HG02759 (cell line): ENCODE measurements at regions not wholly inside any gene's neighbourhood (a gene's known extent, or its start where the extent isn't known, plus 50 kb on each side); places are given as distances from the start of the nearest gene placed in this dataset.

Source experiments
- ATAC-seq: cut with Tn5 transposase; IDR thresholded peaks from one replicate; pipeline ENCODE4 v1.9.1; 2021; ENCODE audit warnings: mild to moderate bottlenecking, moderate library complexity; ENCODE audit not compliant: unreplicated experiment

DNA sequence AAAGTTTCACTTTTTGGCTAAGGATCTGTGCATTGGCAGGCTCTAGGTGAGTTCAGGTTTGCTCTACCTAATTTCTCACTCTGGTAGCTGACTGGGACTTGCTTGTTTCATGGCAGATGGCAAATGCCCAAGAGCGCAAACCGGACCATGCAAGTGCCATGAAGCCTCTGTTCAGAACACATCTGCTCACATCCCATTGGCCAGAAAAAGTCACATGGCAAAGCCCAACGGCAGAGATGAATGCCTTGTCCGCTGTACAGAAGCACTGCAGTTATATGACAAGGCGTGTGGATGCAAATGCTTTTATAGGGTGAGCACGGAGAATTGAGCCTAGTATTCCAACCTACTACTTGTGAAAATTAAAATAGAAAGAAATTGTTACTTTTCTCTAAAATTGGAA, 202.2 kb upstream of the HMGA2 start:
- no peak for ATAC-seq

DNA sequence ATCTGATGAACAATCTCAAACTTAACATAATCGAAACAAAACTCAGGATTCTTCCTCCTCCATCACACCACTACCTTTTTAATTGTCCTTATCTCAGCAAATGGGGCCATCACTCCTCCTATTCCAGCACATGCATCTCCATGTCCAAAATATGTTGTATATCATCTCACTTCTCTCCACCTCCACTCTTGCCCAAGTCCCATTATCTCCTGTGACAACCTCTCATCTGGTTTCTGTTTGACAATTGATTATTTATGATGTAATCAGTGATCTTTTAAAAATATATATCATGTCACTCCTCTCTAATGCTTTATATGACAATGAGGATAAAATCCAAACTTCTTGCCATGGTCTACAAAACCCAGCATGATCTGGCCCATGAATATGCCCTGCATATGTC, 200.8 kb upstream of the HMGA2 start:
- no peak for ATAC-seq

DNA sequence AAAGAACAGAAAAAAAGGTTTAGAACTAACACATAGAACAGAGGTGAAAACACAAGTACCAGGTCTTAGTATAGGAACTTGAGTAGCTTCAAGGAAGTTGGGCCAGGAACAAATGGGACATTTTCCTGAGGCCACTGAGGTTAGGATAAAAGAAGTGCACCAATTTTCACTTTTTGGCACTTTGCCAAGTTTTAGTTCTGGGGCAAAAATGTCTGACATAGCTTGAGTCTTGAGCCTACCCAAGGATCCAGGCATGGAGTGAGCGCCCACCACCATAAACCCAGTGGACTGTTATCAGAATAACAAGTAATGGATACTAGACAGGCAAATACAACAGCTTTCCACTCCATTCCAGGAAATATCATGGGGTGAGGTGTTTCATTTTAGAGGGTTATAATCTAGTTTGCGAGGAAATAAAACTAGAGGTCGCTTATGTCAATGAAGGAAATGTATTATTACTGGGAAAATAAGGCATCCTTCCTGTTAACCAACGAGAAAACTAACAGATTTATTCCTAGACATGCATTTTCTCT, 199.7 kb upstream of the HMGA2 start:
- no peak for ATAC-seq

DNA sequence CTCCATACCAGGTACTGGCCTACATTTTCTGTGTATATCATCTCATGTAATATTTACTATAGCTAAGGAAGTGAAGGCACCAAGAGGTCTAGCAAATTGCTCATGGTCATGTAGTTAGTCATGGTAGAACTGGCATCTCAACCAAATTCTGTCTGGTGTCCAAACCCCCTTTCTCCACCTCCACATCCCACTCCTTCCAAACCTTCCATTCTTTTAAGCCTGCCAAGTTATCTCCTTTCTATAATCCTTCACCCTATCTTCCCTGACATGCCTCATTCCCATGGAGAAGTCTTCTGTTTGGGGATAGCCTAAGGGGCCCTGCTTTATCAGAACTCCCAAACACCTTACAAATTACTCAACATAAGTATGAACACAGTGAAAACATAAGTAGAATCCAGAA, 196.2 kb upstream of the HMGA2 start:
- no peak for ATAC-seq

DNA sequence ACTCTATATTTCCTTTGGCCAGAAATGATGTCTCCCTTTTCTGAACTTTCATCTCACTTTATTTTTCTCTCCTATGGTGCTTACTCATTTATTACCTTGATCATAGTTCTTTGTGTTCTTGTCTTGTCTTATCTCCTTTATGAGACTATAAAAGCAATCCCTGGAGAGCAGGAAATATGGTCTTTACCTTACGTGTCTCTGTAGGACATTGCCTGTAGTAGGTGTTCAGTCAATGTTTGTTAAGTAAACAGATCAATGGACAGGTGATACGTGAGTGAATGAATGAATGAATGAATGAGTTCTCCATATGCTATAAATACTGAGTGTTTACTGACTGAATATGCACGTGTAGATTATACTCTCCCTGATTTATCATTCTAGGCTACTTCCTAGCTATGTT, 193.7 kb upstream of the HMGA2 start:
- ATAC-seq = no peak

DNA sequence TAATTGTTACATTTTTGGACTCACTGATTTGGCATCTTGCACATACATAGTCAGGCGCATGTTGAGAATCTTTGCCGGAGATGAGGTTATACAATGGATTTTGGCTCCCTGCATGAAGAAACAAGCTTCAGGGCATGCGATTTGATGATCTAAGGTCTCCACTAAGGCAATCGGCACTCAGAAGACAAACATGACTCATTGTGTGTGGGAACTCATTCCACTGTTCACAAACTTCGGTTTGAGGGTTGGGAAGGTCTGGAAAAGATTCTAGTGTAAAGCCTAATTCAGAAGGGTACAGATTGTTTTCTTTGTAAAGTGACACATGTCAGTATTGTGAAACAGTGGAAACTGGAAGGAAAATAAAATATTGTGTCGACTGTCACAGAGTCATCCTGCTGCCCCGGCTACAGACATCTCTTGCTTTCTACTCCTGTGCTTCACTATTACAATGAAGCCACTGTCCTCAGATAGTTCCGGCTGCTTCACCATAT, 192.6 kb upstream of the HMGA2 start:
- no peak for ATAC-seq

DNA sequence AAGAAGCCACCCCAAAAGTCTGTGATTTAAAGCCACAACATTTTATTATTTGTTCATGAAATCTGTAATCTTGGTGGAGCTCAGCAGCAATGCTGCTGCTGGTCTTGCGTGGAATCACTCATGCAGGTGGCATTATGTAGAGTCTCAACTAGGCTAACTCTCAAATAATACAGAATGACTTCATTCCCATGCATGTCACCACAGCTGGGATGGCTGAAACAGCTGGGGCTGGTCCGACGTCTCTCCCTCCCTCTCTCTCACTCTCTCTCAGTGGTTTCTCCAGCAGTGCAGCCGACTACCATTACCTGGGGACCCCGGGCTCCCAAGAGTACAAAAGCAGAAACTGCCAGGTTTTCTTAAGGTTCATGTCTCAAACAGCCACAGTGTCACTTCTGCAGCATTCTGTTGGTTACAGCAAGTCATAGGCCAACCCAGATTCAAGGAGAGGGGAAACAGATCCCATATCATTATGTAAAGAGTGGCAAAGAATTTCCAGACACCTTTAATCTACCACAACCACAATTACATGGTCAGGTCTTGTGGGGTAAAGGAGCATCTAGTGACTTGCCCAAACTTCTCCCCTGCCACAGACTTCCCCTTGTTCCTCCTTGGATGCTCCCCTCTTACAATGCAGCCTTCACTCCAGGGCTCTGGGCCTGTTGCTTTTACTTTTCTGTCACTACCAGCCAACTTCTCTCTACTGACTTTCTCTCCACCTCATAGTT, 192.0 kb upstream of the HMGA2 start:
- ATAC-seq = no peak

DNA sequence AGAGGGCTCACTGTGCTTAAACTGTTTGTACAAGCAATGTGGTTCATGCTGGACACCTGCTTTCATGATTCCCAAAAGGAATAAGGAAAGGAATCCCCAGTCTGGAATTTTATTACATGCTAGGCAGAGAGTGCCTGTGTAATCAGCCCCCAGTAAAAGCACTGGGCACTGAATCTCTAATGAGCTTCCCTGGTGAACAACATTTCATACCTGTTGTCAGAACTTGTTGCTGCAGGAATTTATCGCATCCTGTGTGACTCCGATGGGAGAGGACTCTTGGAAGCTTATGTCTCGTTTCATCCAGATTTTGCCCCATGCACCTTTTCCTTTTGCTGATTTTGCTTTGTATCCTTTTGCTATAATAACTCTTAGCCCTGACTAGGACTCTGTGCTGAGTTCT, 190.2 kb upstream of the HMGA2 start:
- ATAC-seq = no peak

DNA sequence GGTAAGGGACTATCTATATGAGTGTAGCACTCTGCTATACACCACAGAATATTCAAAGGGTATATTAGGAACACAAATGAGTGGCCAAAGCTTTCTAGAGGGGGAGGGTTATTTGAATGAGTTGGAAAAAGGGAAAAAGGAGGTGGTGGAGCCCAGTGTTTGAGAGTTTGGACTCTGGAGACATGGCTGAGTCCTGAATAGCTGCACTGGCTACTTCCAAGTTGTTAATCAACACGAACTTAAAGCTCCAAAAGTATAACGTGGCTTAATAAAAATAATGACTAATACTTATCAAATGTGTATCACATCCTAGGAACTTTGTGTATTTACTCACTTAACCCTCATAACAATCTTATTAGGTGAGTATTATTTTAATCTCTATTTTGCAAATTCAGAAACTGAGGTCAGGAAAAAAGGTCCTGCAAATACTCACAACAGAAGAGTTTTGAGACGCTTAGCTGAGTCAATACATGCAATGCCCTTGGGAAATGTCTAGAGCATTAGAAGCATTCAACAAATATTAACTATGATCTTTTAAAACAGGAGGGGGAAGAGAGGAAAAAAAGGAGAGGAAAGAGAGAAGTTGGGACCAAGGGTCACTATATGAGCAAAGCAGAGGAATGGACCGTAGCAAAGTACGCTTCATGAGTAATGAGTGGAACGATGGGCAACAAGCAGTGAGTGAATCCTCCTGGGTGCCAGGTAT, 189.5 kb upstream of the HMGA2 start:
- ATAC-seq = no peak

DNA sequence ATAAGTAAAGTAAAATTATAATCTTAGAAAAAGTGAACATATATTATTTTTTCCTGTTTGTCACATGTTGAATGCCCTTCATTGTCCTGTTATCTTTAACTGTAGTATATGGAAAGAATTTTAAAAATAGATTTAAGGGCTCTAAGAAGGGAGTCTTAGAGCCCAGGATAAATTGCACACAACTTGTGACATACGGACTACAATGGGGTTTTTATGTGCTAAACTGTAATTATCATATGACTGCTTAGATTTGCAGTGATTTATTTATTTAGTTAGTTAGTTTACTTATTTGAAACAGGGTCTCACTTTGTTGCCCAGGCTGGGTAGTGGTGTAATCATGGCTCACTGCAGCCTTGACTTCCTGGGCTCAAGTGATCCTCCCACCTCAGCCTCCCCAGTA, 187.8 kb upstream of the HMGA2 start:
- no peak for ATAC-seq

DNA sequence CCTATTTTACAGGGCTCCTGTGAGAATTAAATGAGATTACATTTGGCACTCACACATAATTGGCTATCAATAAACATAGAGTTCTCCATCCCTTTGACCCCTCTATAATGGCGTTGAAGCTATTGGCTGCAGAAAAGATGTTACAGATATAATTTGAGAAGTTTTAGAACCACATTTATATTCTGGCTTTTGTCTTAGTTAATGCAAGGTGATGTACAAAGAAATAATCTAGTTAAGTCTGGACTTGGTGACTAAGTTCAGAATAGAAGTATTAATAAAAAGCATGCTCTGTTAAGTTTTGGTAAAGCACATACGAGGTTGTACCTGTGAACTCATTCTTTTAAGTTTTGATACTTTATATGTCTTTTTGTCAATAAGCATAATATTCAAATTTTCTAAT, 187.1 kb upstream of the HMGA2 start:
- no peak for ATAC-seq

DNA sequence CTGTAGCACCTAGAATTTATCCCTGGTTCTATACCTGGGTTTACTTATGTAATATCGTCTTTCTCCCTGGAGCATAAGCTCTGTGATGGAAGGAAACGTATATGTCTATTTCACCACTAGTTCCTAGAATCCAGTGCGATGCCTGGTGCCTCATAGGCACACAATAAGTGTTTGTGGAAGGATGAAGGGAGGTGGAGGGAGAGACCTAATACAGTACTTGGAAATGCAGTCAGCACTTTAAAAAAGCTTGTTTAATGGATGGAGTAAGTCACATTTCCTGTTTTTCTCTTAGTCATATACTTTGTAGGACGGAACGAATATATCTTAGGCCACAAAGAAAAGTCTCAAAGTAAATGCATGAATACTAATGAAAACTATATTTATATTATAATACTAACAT, 186.5 kb upstream of the HMGA2 start:
- ATAC-seq = no peak

DNA sequence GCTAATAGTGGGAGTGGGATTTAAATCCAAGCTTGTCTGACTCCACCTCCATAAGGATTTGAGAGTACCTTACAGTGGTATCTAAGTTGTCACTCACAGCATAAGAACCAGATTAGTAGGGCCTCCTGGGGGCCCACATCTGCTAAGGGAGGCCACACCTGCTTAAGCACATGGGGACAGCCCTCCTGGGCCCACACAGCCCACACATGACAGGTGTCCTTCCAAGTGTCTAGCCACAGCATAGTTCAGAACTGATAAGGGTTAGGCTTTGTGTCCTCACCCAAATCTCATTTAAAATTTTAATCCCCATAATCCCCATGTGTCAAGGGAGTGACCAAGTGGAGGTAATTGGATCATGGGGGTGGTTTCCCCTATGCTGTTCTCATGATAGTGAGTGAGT, 186.0 kb upstream of the HMGA2 start:
- no peak for ATAC-seq

DNA sequence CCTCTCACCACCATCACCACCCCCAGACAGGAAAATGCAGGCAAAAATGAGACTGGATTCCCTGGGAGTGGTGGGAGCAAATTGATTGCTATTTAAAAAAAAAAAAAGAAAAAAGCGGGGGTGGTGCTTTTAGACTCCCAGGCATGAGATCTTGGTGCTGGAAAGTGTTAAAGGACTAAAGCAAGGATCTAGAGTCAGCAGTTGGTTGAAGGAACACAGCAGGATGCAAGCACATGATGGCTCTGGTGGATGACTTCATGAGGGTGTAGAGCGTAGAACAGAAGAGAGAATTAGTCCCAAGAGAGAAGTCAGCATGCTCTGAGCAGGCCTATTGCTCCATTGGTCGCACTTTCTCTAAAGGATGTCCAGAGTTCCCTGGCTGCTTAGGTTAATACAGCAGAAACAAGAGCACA, 183.8 kb upstream of the HMGA2 start:
- ATAC-seq = no peak

DNA sequence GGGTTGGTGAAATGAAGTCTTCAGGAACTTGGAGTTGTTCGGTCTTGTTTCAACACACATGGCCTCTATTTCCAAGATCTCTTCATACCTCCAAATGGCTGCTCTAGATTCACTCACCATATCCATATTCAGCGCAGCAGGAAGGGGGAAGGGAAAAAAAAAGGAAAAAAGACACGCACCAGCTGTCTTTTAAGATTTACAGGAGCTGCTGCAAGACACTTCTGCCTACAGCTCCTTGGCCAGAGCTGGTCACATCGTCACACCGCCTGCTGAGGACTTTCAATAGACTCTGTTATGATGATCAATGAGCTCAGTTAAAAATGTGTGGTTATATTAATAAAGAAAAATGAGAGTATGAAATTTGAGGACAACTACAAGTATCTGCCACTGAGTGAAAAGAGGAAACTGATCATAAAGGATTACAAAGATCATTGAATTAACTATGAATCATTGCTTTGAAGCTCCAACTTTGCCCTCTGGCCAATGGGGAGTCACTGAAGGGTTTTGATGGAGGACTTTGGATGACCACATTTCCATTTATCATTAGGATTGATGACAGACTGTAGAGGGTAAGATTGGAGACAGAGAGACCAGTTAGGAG, 182.1 kb upstream of the HMGA2 start:
- ATAC-seq = no peak

DNA sequence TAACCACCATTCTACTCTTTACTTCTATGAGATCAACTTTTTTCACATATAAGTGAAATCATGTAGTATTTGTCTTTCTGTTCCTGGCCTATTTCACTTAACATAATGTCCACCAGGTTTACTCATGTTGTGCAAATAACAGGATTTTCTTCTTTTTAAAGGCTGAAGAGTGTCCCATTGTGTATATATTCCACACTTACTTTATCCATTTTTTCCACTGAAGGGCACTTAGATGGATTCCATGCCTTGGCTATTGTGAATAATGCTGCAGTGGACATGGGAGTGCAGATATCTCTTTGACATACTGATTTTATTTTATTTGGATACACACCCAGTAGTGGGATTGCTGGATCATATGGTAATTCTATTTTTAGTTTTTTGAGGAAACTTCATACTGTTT, 181.1 kb upstream of the HMGA2 start:
- ATAC-seq = no peak

DNA sequence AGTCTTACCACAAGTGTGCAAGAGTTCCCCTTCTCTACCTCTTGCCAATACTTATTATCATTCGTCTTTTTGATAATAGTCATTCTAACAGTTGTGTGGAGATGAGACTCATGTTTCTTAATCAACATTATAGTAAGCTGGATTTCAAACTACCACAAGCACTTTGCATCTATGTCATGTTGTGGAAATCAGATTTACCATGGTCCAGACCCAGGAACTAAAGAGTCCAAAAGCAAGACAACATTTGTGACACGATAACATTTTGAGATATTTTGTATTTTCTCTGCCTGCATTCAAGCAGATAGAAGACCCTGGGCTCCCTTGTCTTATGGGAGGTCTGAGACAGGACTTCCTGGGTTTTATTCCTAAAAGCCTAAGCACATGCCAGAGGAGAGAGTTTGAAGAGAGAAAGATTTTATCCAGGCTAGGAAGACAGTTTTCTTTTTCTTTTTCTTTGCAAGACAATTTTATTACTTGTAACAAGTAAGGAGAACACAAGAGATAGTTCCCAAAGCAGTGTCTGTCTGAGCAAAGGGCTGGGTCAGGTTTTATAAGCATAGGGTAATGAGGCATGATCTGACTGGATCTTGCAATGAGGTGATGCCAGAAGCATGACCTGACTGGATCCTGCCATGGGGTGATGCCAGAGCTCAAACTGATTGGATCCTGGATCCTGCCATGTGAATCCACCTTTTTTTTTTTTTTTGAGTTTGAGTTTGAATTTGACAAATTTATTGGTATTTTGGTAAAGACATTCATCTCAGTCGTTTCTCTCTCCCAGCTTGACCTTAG, 180.5 kb upstream of the HMGA2 start:
- ATAC-seq = no peak

DNA sequence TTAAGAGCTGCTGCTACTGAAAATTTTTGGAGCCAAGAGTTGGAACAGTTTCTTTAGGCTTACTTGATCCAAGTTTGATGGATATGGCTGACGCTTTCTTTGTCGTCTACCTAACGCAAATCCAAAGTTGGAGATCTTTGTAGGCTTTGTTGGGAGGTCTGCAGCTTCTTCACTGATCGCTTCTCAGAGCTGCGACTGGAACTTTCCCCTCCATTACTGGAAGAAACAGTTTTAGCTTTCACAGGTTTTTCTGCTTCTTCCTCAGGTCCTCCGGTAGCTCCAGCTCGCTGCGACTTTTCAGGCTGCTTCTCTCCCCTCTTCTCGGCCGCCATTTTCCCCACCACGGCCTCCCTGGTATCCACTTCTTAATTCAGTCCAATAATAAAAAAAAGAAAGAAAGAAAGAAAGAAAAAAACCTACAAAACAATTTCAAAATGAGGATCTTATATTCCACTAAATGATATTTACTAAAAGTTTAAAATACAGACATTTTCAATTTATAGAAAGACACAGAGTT, 178.1 kb upstream of the HMGA2 start:
- ATAC-seq = no peak

DNA sequence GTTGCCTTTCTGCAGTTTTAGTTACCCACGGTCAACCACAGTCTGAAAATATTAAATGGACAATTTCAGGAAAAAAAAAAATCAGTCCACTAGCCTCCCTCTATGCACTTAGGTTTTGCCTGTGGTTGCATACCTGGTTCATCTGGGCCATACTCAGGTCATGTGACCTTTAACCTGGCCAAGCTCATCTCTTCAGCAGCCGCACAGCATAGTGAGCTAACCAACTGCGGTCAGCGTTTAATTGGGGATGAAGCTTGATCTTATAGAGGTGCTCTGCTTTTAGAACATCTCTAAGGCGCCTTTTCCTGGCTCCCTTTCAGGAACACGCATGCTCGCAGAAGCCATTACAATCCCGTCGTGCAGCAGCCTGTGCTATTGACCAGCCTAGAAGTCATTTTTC, 177.2 kb upstream of the HMGA2 start:
- ATAC-seq = no peak

DNA sequence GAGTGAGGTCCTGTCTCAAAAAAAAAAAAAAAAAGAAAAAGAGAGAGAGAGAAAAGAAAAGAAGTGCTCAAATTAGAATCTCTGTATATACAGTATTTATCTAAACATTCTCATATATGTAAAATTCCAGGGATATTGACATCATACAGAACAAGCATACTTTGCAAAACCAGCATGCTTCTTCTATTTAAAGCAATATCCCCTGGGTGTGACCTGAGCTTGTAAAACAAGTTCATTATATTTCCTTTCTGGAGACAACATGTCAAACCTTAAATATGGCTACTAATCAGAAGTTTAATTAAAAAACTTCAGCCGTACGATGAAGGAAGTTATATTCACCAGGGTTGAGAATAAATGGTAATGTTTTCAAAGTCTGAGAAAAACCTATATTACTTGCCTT, 175.8 kb upstream of the HMGA2 start:
- no peak for ATAC-seq

DNA sequence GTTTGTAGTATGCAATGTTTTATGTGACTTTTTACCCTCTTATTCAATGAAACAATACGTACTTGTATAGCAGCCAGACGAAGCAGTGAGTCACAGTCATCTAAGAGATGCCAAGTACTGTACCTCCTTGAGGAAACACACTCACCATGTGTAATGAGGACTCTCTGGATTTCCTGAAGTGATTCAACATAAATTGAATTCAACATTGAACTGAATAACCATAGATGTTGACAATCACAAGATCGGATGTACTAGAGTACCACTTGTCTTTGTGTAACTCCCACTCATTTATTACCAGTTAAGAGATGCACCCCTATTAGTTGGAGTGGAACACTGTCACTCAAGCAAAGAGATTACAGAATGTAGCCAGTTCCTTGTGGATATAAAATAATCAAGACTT, 175.2 kb upstream of the HMGA2 start:
- ATAC-seq = no peak
